ENCODE measurements at regions not wholly inside any gene's neighbourhood (a gene's known extent, or its start where the extent isn't known, plus 50 kb on each side); places are given as distances from the start of the nearest gene placed in this dataset.

GRCh38 chr6:8707369-8707768, 272.0 kb upstream of the SLC35B3 start:
- intact Hi-C loops (cut with micrococcal nuclease) = loop anchor here (10.0 kb wide), 1 partner anchor 1727 kb away; no protein-coding TSS in a partner anchor
- Mint-ChIP-seq H3K9me3 (no peaks in the 10 kb centered on the region), H3K27me3 (ENCODE audit: low read depth in 3 of 3) (no peaks in the 10 kb centered on the region), H3K27ac (no peak overlapping the region), H3K4me3 (no peak overlapping the region), H3K4me1 (peaks cover 7% of the 10 kb centered on the region), H3K36me3 (no peaks in the 10 kb centered on the region)
- Histone ChIP-seq H3K9me3 (replicated peaks in 1 of 2; ENCODE audit: control insufficient read depth in 1 of 2, insufficient read depth in 1 of 2, low read length in 2 of 2) (no peaks in the 10 kb centered on the region), H3K4me2 (replicated peaks; ENCODE audit: extremely low read depth, low read length, poor library complexity, severe bottlenecking) (no peak overlapping the region), H3K79me2 (ENCODE audit: insufficient read depth, low read length) (no peaks in the 10 kb centered on the region), H3K4me1 (ENCODE audit: control insufficient read depth in 1 of 2, insufficient read depth in 2 of 2, low read length in 2 of 2) (no peaks in the 10 kb centered on the region), H2AFZ (ENCODE audit: insufficient read depth, low read depth, low read length, poor library complexity, severe bottlenecking) (no peak overlapping the region), H3K4me3 (replicated peaks in 1 of 3; ENCODE audit: low read depth in 2 of 3, low read length in 3 of 3) (no peak overlapping the region), H4K20me1 (ENCODE audit: insufficient read depth, low read length) (no peaks in the 10 kb centered on the region), H3K27ac (ENCODE audit: low read depth in 1 of 2, low read length in 2 of 2) (no peak overlapping the region), H3K9ac (ENCODE audit: insufficient read depth, low read length, poor library complexity, severe bottlenecking) (no peak overlapping the region), H3K36me3 (replicated peaks in 1 of 2; ENCODE audit: control insufficient read depth in 1 of 2, insufficient read depth in 2 of 2, low read length in 2 of 2) (no peaks in the 10 kb centered on the region), H3K27me3 (ENCODE audit: control insufficient read depth in 2 of 2, insufficient read depth in 2 of 2, low read length in 2 of 2) (no peaks in the 10 kb centered on the region)
- 67% methylated on average over 4 of the region's 4 CpGs for WGBS (ENCODE audit: insufficient coverage)
- no peak for TF ChIP-seq CTCF (IDR thresholded peaks at IDR 0.05)
- DNase-seq = no peak

GRCh38 chr6:8705435-8706020, 270.2 kb upstream of the SLC35B3 start:
- Histone ChIP-seq H4K20me1 (ENCODE audit: insufficient read depth, low read length) (no peaks in the 10 kb centered on the region), H3K27ac (ENCODE audit: low read depth in 1 of 2, low read length in 2 of 2) (no peak overlapping the region), H3K9me3 (replicated peaks in 1 of 2; ENCODE audit: control insufficient read depth in 1 of 2, insufficient read depth in 1 of 2, low read length in 2 of 2) (no peaks in the 10 kb centered on the region), H3K27me3 (ENCODE audit: control insufficient read depth in 2 of 2, insufficient read depth in 2 of 2, low read length in 2 of 2) (no peaks in the 10 kb centered on the region), H3K4me3 (replicated peaks in 1 of 3; ENCODE audit: low read depth in 2 of 3, low read length in 3 of 3) (no peak overlapping the region), H3K36me3 (replicated peaks in 1 of 2; ENCODE audit: control insufficient read depth in 1 of 2, insufficient read depth in 2 of 2, low read length in 2 of 2) (no peaks in the 10 kb centered on the region), H2AFZ (ENCODE audit: insufficient read depth, low read depth, low read length, poor library complexity, severe bottlenecking) (no peak overlapping the region), H3K9ac (ENCODE audit: insufficient read depth, low read length, poor library complexity, severe bottlenecking) (no peak overlapping the region), H3K79me2 (ENCODE audit: insufficient read depth, low read length) (no peaks in the 10 kb centered on the region), H3K4me2 (replicated peaks; ENCODE audit: extremely low read depth, low read length, poor library complexity, severe bottlenecking) (no peak overlapping the region), H3K4me1 (ENCODE audit: control insufficient read depth in 1 of 2, insufficient read depth in 2 of 2, low read length in 2 of 2) (no peaks in the 10 kb centered on the region)
- intact Hi-C loops (cut with micrococcal nuclease) = loop anchor here (10.0 kb wide), 1 partner anchor 1729 kb away; no protein-coding TSS in a partner anchor
- Mint-ChIP-seq H3K36me3 (no peaks in the 10 kb centered on the region), H3K27me3 (ENCODE audit: low read depth in 3 of 3) (peaks cover 0 to 2% (median 0%) of the 10 kb centered on the region in 3 donors), H3K4me1 (peaks cover 7% of the 10 kb centered on the region), H3K27ac (no peak overlapping the region), H3K4me3 (no peak overlapping the region), H3K9me3 (peaks cover 0 to 2% (median 0%) of the 10 kb centered on the region in 7 donors)
- no peak for DNase-seq
- no peak for TF ChIP-seq CTCF (IDR thresholded peaks at IDR 0.05)
- 75% methylated on average over 2 of the region's 2 CpGs for WGBS (ENCODE audit: insufficient coverage)
